ENCODE measurements at regions not wholly inside any gene's neighbourhood (a gene's known extent, or its start where the extent isn't known, plus 50 kb on each side); places are given as distances from the start of the nearest gene placed in this dataset.
"Not testable (repeated sequence)": the region's sequence is repeated elsewhere in the genome, so short reads cannot be mapped to it uniquely, and the experiment has no call there.

DNA sequence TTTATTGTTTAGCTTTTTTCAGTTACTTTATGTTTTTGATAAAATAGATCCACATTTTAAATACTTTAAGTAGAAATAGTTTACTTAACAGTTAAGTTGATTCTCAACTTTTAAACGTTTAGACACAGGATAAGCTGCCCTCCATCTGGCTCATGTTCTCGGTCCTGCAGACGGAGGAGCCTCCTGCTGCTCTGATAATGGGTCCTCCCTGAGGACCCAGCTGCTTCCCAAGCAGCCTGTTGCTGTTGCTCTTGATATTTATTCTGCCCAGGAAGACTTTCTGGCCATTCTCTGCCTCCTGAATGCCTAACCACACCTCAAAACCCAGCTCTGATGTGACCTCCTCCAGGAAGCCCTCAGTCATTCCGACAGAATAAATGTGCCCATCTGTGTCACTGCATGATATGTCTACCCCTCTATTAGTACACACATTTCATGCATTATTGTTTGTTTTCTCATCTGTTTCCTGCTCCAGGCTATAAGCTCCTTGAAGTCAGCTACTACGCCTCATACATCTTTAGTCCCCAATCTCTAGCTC is 267.2 kb upstream of the MSX2 start:
- Histone ChIP-seq H3K4me3 (no peak overlapping the region), H3K4me1 (no peaks in the 10 kb centered on the region), H3K27ac (no peak overlapping the region), H3K27me3 (peaks cover 4% of the 10 kb centered on the region), H3K9me3 (no peaks in the 10 kb centered on the region), H3K36me3 (no peaks in the 10 kb centered on the region)
- TF ChIP-seq, protein P1, sequence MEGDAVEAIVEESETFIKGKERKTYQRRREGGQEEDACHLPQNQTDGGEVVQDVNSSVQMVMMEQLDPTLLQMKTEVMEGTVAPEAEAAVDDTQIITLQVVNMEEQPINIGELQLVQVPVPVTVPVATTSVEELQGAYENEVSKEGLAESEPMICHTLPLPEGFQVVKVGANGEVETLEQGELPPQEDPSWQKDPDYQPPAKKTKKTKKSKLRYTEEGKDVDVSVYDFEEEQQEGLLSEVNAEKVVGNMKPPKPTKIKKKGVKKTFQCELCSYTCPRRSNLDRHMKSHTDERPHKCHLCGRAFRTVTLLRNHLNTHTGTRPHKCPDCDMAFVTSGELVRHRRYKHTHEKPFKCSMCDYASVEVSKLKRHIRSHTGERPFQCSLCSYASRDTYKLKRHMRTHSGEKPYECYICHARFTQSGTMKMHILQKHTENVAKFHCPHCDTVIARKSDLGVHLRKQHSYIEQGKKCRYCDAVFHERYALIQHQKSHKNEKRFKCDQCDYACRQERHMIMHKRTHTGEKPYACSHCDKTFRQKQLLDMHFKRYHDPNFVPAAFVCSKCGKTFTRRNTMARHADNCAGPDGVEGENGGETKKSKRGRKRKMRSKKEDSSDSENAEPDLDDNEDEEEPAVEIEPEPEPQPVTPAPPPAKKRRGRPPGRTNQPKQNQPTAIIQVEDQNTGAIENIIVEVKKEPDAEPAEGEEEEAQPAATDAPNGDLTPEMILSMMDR (IDR thresholded peaks at IDR 0.05): no peak
- TF ChIP-seq POLR2A (IDR thresholded peaks at IDR 0.05) (no peak), EP300 (IDR thresholded peaks at IDR 0.05) (no peak), POLR2AphosphoS5 (IDR thresholded peaks at IDR 0.05) (no peak)
- DNase-seq (ENCODE audit: low spot score in 2 of 2): no peak
- 53% methylated on average over 5 of the region's 5 CpGs for WGBS

DNA sequence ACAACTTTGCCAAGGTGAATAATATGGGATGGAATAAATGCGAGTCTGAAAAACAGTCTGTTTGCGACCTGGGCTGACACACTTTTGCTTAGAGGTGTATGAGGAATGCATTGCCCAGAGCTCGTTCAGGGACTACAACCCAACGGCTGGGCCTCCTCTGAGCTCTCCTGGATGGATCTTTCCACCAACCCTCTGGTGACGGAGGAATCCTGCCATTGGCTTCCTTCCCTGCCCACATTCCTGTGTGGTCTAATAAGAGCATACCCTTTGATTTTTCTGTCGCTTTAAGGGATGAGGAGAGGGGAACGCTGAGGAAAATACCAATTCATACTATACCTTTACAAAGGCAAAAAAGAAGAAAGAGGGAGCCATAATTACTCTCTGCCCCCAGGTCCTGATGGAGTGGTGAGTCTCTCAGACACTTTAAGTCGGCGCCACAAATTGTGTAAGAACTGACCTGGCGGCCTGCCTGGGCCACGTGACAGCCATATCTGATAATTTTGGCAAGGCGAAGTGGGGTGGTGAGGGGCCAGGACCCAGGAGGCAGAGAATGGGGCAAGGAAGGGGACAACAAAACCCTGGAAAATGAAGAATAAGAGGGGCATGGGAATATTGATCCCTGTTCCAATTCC is 265.2 kb upstream of the MSX2 start:
- WGBS: 34% methylated on average over 12 of the region's 12 CpGs
- no peaks in the 10 kb centered on the region for H3K36me3 ChIP-seq
- DNase-seq (ENCODE audit: low spot score in 2 of 2): no peak
- no peak overlapping the region for H3K4me3 ChIP-seq
- no peak for TF ChIP-seq POLR2AphosphoS5 (IDR thresholded peaks at IDR 0.05)
- TF ChIP-seq, protein P1 (IDR thresholded peaks at IDR 0.05): no peak
- no peak for TF ChIP-seq EP300 (IDR thresholded peaks at IDR 0.05)
- no peak for TF ChIP-seq POLR2A (IDR thresholded peaks at IDR 0.05)
- no peaks in the 10 kb centered on the region for H3K9me3 ChIP-seq
- peaks cover 4% of the 10 kb centered on the region for H3K27me3 ChIP-seq
- H3K4me1 ChIP-seq: no peaks in the 10 kb centered on the region
- no peak overlapping the region for H3K27ac ChIP-seq

DNA sequence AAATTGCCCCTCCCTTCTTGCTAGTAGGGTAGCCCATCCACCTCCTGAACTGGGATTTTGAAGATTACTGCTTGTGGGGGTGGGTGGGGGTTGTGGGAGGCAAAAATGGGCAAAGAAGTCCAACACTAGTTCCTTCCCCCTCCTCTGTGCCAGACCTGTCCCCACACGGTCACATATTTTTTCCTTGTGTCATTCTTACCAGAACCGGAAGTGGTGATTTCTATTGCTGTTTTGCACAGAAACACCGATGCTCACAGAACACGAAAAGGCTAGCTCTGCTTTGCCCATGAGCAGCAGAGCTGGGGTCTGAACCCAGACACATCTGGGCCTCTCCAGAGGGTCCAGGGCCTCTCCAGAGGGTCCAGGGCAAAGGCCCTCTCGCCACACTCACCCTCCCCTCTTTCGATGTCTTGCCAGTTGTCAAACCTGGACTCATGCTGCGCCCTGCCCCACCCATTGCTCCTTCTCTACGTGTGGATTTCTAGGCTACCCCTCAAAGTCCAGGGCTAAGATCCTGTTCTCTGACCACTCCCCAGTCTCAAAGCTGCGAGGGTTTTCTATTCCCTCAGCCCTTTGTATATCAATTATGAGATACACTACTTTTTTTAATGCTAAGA is 264.4 kb upstream of the MSX2 start:
- H3K4me3 ChIP-seq: no peak overlapping the region
- no peaks in the 10 kb centered on the region for H3K9me3 ChIP-seq
- H3K4me1 ChIP-seq: no peaks in the 10 kb centered on the region
- no peaks in the 10 kb centered on the region for H3K36me3 ChIP-seq
- DNase-seq (ENCODE audit: low spot score in 2 of 2): no peak
- peaks cover 2% of the 10 kb centered on the region for H3K27me3 ChIP-seq
- H3K27ac ChIP-seq: no peak overlapping the region
- TF ChIP-seq POLR2A (IDR thresholded peaks at IDR 0.05) (no peak), POLR2AphosphoS5 (IDR thresholded peaks at IDR 0.05) (no peak), EP300 (IDR thresholded peaks at IDR 0.05) (no peak)
- WGBS: 16% methylated on average over 9 of the region's 9 CpGs

DNA sequence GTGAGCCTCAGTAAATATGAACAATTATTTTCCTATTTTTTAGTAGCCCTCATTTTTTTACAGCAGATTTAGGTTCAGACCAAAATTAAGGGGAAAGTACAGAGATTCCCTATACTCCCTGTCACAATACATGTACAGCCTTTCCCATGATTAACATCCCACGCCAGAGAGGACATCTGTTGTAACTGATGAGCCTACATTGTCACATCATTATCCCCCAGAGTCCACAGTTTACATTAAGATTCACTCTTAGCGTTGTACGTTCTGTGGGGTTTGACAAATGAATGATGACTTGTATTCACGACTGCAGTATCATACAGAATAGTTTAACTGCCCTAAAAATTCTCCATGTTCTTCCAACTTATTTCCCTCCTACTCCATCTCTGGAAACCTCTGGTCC is 262.3 kb upstream of the MSX2 start:
- TF ChIP-seq POLR2A (IDR thresholded peaks at IDR 0.05): no peak
- WGBS: 65% methylated on average over 4 of the region's 4 CpGs
- Histone ChIP-seq H3K4me1 (no peaks in the 10 kb centered on the region), H3K4me3 (no peak overlapping the region), H3K9me3 (no peaks in the 10 kb centered on the region), H3K27me3 (no peaks in the 10 kb centered on the region), H3K36me3 (no peaks in the 10 kb centered on the region), H3K27ac (no peak overlapping the region)
- DNase-seq (ENCODE audit: low spot score in 2 of 2): no peak

DNA sequence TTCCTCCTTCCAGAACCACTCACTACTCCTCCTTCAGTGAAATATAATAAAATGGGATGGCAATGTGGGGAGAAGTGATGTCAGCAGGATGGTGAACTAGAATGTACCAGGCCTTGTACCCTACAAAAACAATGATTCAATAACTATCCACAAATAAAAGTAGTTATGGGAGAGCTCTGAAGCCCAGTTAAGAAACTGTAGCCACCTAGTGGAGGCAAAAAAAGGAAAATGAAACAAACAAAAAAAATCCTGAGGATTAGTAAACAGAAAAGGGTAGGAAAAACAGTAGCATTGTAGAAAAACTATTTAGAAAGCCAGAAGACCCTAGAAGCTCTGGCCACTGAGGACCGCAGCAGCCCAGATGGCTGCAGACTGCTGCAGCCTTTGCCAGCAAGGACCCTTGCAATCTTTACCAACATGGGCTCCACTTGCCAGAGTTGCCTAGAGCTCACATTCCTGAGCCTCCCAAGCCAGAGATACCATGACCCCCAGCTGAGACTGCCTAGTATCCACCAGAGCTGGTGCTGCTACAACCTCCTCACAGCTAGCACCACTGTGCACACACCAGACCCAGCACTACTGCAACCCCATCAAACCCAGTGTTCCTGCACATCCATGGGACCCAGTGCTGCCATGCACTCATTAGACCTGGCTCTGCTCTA is 259.7 kb upstream of the MSX2 start:
- H3K36me3 ChIP-seq: no peaks in the 10 kb centered on the region
- no peaks in the 10 kb centered on the region for H3K9me3 ChIP-seq
- H3K4me1 ChIP-seq: no peaks in the 10 kb centered on the region
- TF ChIP-seq EP300 (IDR thresholded peaks at IDR 0.05) (no peak), POLR2AphosphoS5 (IDR thresholded peaks at IDR 0.05) (no peak)
- TF ChIP-seq, protein P1 (IDR thresholded peaks at IDR 0.05): no peak
- no peak for DNase-seq (ENCODE audit: low spot score in 2 of 2)
- H3K27ac ChIP-seq: no peak overlapping the region
- H3K27me3 ChIP-seq: no peaks in the 10 kb centered on the region
- H3K4me3 ChIP-seq: no peak overlapping the region
- 96% methylated on average over 1 of the region's 1 CpG for WGBS

DNA sequence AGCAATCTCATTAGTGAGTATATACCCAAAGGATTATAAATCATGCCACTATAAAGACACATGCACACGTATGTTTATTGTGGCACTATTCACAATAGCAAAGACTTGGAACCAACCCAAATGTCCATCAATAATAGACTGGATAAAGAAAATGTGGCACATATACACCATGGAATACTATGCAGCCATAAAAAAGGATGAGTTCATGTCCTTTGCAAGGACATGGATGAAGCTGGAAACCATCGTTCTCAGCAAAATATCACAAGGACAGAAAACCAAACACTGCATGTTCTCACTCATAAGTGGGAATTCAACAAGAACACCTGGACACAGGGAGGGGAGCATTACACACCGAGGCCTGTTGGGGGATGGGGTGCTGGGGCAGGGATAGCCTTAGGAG is 252.9 kb upstream of the MSX2 start:
- H3K36me3 ChIP-seq; H3K27me3 ChIP-seq; H3K4me3 ChIP-seq; H3K9me3 ChIP-seq; H3K4me1 ChIP-seq; DNase-seq (ENCODE audit: low spot score in 2 of 2); H3K27ac ChIP-seq: not testable (repeated sequence)
- WGBS: 87% methylated on average over 3 of the region's 3 CpGs

Data from suprapubic skin (tissue), 4 donors.